ENCODE measurements at regions not wholly inside any gene's neighbourhood (a gene's known extent, or its start where the extent isn't known, plus 50 kb on each side); places are given as distances from the start of the nearest gene placed in this dataset.

DNA sequence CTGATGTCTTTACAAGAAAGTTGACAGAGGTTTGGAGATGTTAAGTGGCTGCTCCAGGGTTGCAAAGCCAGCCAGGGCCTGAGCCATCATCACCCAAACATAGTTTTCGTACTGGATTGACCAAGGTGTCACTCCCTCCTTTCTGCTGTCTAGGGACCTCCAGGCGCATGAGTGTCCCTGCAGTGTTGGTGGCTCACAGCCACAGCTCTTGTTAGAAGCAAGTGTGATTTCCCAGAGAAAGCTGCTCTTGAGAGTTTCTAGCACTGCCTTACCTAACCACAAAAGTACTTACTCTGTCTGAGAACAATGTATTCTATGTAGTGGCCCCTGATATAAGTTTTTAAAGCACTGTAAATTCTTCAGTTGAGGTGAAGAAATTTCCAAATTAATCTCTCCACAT is 144.1 kb downstream of the SOX2 start:
- Histone ChIP-seq H3K36me3 (ENCODE audit: low read depth) (no peaks in the 10 kb centered on the region), H3K4me3 (no peak overlapping the region), H3K4me2 (no peak overlapping the region), H3K27me3 (ENCODE audit: insufficient read depth, low read depth) (no peaks in the 10 kb centered on the region), H2AFZ (no peak overlapping the region), H3K9me2 (ENCODE audit: insufficient read depth) (no peaks in the 10 kb centered on the region), H3K79me2 (ENCODE audit: low read depth) (no peaks in the 10 kb centered on the region), H3K9me3 (ENCODE audit: insufficient read depth, low read depth) (no peaks in the 10 kb centered on the region), H3K27ac (no peak overlapping the region), H3F3A (ENCODE audit: insufficient read depth, low read depth) (peaks cover 12% of the 10 kb centered on the region), H4K20me1 (ENCODE audit: insufficient read depth) (no peaks in the 10 kb centered on the region), H3K4me1 (replicated peaks; ENCODE audit: insufficient read depth) (peaks cover 21% of the 10 kb centered on the region)
- ChIA-PET POLR2A (ENCODE audit: unreplicated experiment) (no interaction called here), CTCF (no interaction called here)
- no peak for DNase-seq
- BruUV-seq (replicated peaks) = no TSS peak
- intact Hi-C loops (cut with micrococcal nuclease; ENCODE audit: unreplicated experiment) = no loop called here
- TF ChIP-seq, protein P1, sequence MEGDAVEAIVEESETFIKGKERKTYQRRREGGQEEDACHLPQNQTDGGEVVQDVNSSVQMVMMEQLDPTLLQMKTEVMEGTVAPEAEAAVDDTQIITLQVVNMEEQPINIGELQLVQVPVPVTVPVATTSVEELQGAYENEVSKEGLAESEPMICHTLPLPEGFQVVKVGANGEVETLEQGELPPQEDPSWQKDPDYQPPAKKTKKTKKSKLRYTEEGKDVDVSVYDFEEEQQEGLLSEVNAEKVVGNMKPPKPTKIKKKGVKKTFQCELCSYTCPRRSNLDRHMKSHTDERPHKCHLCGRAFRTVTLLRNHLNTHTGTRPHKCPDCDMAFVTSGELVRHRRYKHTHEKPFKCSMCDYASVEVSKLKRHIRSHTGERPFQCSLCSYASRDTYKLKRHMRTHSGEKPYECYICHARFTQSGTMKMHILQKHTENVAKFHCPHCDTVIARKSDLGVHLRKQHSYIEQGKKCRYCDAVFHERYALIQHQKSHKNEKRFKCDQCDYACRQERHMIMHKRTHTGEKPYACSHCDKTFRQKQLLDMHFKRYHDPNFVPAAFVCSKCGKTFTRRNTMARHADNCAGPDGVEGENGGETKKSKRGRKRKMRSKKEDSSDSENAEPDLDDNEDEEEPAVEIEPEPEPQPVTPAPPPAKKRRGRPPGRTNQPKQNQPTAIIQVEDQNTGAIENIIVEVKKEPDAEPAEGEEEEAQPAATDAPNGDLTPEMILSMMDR (conservative IDR thresholded peaks at IDR 0.05) = no peak
- TF ChIP-seq EZH2 (IDR thresholded peaks at IDR 0.05; ENCODE audit: low read depth) = no peak

GRCh38 chr3:181859518-181859917 is 147.8 kb downstream of the SOX2 start:
- H3K79me2 ChIP-seq (ENCODE audit: low read depth) = no peaks in the 10 kb centered on the region

GRCh38 chr3:181860235-181860634 is 148.5 kb downstream of the SOX2 start:
- Histone ChIP-seq H3K4me1 (replicated peaks; ENCODE audit: insufficient read depth) (peaks cover 9% of the 10 kb centered on the region; the same call in 1 of the 2 replicates), H3K36me3 (ENCODE audit: low read depth) (no peaks in the 10 kb centered on the region), H3K4me3 (no peak overlapping the region), H3K9me3 (ENCODE audit: insufficient read depth, low read depth) (no peaks in the 10 kb centered on the region), H3F3A (ENCODE audit: insufficient read depth, low read depth) (no peaks in the 10 kb centered on the region), H3K27ac (no peak overlapping the region), H3K79me2 (ENCODE audit: low read depth) (no peaks in the 10 kb centered on the region), H3K9me2 (ENCODE audit: insufficient read depth) (no peaks in the 10 kb centered on the region), H3K27me3 (ENCODE audit: insufficient read depth, low read depth) (no peaks in the 10 kb centered on the region), H2AFZ (no peak overlapping the region), H4K20me1 (ENCODE audit: insufficient read depth) (no peaks in the 10 kb centered on the region), H3K4me2 (no peak overlapping the region)
- no peak for DNase-seq
- TF ChIP-seq, protein P1 (conservative IDR thresholded peaks at IDR 0.05) = no peak
- TF ChIP-seq EZH2 (IDR thresholded peaks at IDR 0.05; ENCODE audit: low read depth) = no peak
- intact Hi-C loops (cut with micrococcal nuclease; ENCODE audit: unreplicated experiment) = no loop called here
- ChIA-PET CTCF (interaction anchor here (0.7 kb wide), 1 partner anchor 101 kb away, joined by 3 read pairs; no protein-coding TSS in a partner anchor), POLR2A (ENCODE audit: unreplicated experiment) (no interaction called here)
- no TSS peak for BruUV-seq (replicated peaks)

More at GRCh38 chr3:181859518-181859917, 147.8 kb downstream of the SOX2 start:
- H3K4me3 ChIP-seq = no peak overlapping the region
- H3K9me2 ChIP-seq (ENCODE audit: insufficient read depth) = no peaks in the 10 kb centered on the region
- H2AFZ ChIP-seq = no peak overlapping the region
- ChIA-PET CTCF (no interaction called here), POLR2A (ENCODE audit: unreplicated experiment) (interaction anchor here (0.6 to 0.7 kb wide), 2 partner anchors 43 to 1500 kb away, joined by 4 to 6 read pairs; no protein-coding TSS in a partner anchor)
- intact Hi-C loops (cut with micrococcal nuclease; ENCODE audit: unreplicated experiment) = no loop called here
- no peak for DNase-seq
- TF ChIP-seq, protein P1 (conservative IDR thresholded peaks at IDR 0.05) = no peak
- no peak for TF ChIP-seq EZH2 (IDR thresholded peaks at IDR 0.05; ENCODE audit: low read depth)
- no peaks in the 10 kb centered on the region for H3F3A ChIP-seq (ENCODE audit: insufficient read depth, low read depth)
- H3K4me2 ChIP-seq = no peak overlapping the region
- H3K4me1 ChIP-seq (replicated peaks; ENCODE audit: insufficient read depth) = peaks cover 9% of the 10 kb centered on the region; the same call in 1 of the 2 replicates
- no peaks in the 10 kb centered on the region for H3K27me3 ChIP-seq (ENCODE audit: insufficient read depth, low read depth)
- no peaks in the 10 kb centered on the region for H3K36me3 ChIP-seq (ENCODE audit: low read depth)
- no peaks in the 10 kb centered on the region for H3K9me3 ChIP-seq (ENCODE audit: insufficient read depth, low read depth)
- no peak overlapping the region for H3K27ac ChIP-seq
- BruUV-seq (replicated peaks) = no TSS peak
- H4K20me1 ChIP-seq (ENCODE audit: insufficient read depth) = no peaks in the 10 kb centered on the region

Measured in PC-9 (cell line).